Activated T-cell treated with anti-CD3 and anti-CD28 coated beads, Interleukin-2, amount 50 U/mL, for 1 hour (primary cell): ENCODE measurements at regions not wholly inside any gene's neighbourhood (a gene's known extent, or its start where the extent isn't known, plus 50 kb on each side); places are given as distances from the start of the nearest gene placed in this dataset.
"Not testable (repeated sequence)": the region's sequence is repeated elsewhere in the genome, so short reads cannot be mapped to it uniquely, and the experiment has no call there.

Experiments
- DNase-seq: peaks from one replicate; pipeline ENCODE4 v3.0.0-alpha.2; 2020

DNA sequence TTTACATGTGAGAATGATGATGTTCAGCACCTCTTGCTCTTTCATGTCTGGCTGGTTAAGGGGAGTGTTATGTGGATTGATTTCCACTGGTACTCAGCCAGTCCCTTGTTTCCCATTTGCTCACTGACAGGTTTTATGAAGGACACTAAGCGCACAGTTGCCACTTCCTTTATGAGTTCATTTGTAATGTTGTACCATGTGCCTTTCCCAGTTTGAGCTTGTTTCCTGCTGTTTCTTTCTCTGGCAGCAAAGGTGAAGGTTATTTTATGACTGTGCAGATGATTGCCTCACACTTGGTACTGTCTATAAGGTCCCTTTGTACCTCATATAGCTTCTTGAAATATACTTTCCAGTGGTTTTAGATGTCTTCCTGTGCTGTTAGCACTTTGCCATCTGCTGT, 1700.5 kb upstream of the TMEFF2 start:
- no peak for DNase-seq

DNA sequence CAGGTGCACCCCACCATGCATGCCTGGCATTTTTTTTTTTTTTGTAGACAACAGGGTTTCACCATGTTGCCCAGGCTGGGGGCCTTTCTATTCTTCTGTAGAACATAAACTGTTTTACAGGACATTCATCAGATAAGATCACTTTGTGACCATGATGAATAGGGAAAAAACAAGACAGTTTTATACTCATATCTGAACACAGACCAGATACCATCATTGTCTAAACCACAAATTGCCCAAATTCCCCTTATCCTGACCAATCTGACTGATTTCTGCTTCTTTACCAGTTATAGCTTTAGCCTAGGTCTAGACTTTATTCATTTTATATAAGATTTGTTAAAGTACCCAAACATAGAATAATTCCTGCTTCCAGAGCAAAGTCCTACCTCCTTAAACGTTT, 1699.3 kb upstream of the TMEFF2 start:
- no peak for DNase-seq

DNA sequence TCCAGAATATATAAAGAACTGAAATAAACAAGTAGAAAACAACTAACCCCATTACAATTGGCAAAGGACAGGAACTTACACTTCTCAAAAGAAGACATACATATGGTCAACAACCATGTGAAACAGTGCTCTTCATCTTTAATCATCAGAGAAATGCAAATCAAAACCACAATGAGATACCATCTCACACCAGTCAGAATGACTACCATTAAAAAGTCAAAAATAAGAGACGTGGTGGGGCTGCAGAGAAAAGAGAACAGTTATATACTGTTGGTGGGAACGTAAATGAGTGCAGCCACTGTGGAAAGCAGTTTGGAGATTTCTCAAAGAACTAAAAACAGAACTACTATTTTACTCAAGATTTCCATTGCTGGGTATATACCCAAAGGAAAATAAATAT, 1696.3 kb upstream of the TMEFF2 start:
- no peak for DNase-seq

DNA sequence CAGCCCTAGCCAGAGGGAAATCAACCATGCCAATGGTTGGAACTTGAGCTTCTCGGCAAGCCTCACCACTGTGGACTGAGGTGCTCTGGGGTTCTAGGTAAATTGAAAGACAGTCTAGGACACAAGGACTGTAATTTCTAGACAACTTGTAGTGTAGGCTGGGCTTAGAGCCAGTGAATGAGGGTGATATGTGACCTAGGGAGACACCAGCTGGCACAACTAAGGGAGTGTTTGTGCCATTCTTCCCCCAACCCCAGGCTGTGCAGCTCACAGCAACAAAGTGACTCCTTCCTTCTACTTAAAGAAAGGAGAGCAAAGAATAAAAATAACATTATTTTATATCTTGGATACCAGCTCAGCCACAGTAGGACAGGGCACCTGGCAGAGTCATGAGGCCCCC, 1690.7 kb upstream of the TMEFF2 start:
- no peak for DNase-seq

DNA sequence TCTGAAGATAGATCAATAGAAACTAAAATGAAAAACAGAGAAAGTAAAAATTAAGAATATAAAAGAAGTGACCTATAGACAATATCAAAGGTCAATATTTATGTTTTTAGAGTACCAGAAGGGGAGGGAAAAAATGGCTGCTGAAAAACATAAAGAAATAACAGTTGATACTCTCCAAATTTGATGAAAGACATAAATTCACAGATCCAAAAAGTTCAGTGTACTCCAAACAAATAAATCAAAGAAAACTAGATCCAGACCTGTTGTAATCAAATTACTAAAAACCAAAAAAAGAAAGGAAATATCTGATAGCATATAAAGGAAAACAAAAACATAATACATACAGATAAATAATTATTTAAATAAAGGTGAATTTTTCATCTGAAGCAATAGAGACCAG, 1689.1 kb upstream of the TMEFF2 start:
- DNase-seq = no peak

DNA sequence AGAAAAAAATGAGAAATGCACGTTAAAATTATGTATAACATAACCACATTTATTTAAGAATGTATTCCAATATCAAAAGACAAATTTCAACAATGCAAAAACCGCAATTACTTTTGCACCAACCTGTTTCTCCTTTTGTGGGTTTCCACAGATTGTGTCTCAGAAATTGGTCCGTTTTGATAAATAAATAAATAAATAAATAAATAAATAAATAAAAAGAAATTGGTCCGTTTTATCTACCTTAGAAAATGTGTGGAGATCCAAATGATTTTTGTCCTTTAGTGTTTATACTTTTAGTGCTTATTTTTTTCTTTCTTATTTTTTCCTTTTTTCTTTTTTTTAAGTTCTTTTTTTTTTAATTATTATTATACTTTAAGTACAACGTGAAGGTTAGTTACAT, 1682.2 kb upstream of the TMEFF2 start:
- DNase-seq = no peak

DNA sequence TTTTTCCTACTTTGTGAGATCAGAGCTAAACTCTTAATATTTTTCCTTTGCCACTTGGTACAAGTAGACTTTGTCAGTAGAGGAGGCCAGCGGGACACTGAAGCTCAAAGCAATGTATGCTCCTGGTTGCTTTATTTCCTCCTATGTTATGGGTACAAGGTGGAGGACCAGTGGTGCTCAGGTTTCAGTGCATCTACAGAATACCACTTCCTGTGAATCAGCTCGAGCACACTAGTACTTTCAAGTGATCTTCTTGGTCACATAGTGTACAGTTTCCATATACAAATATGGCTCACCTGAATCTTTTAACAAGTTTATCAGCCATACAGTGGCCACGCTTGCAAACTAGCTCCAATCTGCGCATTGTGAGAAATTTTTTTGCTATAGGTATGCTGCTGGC, 1674.8 kb upstream of the TMEFF2 start:
- DNase-seq = no peak

DNA sequence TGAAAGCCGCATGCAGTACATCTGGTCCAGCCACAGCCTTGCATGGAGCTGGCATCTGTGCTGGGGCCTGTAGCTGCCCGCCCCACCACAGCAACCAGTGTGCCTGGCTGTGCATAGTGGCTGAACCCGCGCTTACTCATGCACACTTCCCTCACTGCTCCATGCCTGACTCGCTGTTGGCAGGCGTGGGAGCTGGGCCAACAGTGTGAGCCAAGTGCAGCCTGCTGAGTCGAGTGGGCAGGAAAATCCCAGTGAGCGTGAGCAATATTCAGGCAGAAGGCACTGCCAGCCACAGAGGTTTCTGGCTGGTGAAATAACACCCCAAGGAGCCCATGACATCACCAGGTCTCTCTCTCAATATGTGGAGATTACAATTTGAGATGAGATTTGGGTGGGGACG, 1674.1 kb upstream of the TMEFF2 start:
- DNase-seq = no peak

DNA sequence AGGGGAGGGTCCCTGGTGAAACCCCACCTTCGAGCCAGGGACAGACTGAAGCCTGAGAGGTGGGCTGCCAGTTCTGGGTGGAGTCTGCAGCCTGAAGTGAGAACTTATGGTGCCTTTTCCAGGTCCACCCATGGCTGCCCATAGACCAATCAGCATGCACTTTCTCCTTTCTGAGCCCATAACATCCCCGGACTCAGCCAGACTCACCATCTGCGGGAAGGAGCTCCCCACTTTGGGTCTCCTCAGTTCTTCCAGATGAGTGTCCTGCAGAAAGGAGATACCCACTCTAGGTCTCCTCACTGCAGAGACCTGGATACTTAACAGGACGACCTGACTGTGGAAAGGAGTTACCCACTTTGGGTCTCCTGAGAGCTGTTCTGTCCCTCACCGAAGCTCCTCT, 1673.4 kb upstream of the TMEFF2 start:
- DNase-seq = no peak

DNA sequence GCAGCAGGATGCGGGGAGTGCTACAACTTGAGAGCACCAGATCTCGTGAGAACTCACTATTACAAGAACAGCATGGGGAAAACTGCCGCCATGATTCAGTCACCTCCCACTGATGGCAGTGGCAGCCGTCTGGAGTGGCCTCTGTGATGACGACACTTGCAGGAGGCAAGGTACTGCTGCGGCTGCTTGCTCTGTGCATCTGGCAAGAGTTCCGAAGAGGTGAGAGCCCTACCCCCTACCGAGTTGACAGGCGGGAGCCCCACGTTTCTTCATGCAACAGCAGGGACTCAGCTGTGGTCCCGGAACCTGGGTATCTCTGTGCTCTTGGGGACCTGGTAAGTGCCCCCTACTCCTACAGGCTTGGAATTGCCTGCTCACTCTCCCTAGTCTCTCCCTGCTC, 1672.7 kb upstream of the TMEFF2 start:
- no peak for DNase-seq

DNA sequence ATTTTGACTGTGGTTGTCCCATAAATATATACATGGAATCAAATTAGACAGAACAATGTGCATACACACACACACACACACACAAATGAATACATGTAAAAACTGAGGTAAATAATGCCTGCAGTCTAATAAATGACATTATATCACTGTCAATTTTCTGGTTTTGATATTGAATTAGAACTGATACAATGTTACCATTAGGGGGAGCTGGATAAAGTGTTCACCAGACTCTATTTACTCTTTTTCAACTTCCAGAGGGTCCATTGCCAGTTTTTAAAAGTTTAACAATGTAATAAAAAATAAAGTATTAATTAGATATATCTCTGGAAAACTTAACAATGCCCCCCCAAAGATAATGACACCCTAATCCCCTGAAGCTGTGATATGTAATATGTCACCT, 1666.8 kb upstream of the TMEFF2 start:
- no peak for DNase-seq

DNA sequence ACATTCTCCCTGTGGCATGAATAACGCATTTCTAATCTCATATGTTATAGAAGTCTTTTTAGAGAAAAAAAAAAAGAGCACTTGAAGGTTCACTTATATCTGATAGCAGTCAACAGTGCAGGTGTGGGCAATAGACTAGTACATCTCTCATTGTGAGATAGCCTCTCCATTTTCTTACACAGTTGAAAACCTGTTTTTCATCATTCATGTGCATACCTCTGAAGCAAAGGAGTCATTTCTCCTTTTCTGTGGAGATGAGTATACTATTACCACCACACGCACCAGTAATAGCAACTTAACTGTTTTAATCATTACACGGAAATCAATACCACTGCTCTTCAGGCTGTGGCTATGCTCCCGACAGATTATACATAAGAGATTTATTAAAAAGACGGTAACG, 1653.3 kb upstream of the TMEFF2 start:
- no peak for DNase-seq

DNA sequence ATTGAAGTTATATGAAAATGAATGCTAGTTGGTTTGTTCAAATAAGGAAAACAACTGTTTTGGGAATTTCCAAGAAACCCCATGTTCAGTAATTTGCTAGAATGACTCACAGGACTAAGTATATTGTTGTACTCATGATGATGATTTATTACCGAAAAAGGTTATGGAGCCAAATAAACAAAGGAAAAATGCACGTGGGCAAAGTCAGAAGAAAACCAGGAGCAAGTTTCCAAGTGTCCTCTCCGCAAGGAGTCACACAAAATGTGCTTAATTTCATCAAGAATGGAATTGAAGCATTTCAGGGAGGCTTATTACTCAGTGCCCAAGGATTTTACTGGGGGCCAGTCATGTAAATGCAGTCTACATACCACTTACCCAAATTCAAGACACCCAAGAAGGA, 1652.4 kb upstream of the TMEFF2 start:
- no peak for DNase-seq

DNA sequence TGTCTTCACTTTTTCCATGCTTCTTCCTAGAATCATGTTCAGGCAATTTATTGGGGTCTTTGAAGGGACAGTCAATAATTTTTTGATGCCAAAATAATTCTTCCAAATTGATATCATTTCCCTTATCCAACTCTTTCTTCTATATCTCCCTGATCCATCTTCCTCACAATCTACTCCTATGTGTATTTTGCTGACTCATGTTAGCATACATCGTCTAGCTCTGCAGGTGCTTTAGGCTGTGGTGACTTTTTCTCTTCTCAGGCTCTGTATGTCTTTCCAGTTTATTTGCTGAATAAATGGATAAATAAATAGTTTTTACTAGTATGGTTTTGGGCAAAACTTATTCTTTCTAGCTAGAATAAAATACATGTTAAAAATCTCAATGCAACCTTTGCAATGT, 1650.9 kb upstream of the TMEFF2 start:
- no peak for DNase-seq

DNA sequence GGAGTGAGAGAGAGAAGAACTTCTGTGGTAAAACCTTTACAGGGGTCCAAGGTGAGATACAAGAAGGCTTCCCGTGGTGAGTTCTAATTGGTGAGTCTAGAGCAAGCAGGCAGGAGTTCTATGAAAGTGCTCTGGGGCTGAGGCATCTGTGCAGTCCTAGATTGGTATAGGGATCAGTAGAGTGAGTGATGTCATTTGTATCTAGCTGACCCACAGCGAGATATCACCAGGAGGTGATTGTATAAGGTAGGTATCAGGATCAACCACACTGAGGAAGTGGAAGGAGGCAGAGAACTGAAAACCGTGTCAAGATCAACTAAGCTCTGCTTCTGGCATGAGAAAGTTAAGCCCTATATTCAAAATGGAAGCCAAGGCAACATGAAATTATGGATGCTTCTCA, 1648.9 kb upstream of the TMEFF2 start:
- DNase-seq = no peak

DNA sequence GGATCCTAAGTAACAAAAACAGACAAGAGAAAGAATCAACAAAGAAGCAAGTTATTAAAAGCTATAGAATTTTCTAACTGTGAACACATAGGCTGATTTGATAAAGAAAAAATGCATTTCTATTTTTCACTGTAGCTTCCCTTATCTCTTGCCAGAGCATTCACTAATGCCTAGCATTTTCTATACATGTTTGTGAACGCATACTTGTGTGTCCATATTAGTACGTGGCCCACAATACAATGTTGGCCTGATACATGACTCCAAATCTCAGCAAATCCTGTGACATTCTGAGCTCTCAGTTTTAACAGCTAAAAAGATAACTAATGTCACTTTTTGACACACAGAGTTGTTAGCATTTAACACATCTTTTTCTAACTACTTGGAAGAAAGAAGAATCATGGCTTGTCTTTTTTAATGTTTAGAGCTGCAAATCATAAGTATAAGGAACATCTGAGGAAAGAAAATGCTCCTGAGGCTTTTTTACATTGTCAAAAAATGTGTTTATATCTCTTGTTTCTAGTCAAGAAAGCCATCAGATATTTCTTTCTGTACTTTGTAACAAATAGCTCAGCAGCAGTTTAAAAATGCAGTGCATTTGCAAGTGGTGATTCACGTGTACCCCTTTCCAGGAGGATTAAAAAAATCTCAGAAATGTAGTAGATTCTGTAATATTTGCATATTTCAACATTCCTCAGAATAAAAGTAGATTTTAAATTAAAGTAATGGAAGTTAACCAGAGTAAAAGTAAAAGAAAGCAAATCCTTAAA, 1646.8 kb upstream of the TMEFF2 start:
- DNase-seq = no peak

DNA sequence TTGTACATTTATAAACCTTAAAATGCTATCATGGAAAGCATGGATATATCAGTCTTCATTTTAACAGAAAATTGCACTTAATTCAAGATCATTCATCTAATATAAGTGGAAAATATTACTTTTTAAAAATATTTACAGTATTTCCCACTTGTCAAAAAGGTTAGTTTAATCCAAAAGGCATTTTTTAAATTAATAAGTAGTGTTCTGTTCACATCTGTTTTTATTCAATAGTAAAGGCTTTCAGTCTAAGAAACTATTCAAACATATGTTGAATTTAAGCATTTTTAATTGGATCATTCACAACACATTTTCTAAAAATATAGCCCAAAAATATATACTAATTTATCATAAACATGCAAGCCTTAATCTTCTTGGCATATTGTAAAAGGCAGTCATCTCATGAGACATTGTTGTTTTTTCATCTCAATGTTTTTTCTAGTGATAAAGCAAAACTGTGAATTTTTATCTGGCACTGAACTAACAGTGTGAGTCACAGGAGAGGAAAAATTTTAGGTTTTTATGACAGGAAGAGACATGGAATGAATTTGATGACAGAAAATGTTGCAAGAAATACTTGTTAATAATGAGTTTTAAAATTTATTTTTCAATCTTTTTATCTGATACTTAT, 1642.5 kb upstream of the TMEFF2 start:
- DNase-seq = no peak

DNA sequence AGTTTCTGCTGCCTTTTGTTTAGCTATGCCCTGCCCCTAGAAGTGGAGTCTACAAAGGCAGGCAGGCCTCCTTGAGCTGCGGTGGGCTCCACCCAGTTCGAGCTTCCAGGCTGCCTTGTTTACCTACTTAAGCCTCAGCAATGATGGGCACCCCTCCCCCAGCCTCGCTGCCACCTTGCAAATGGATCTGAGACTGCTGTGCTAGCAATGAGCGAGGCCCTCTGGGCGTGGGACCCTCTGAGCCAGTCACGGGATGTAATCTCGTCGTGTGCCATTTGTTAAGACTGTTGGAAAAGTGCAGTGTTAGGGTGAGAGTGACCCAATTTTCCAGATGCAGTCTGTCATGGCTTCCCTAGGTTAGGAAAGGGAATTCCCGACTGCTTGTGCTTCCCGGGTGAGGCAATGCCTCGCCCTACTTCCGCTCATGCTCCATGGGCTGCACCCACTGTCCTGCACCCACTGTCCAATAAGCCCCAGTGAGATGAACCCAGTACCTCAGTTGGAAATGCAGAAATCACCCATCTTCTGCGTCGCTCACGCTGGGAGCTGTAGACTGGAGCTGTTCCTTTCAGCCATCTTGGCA, 1641.8 kb upstream of the TMEFF2 start:
- DNase-seq = not testable (repeated sequence)

DNA sequence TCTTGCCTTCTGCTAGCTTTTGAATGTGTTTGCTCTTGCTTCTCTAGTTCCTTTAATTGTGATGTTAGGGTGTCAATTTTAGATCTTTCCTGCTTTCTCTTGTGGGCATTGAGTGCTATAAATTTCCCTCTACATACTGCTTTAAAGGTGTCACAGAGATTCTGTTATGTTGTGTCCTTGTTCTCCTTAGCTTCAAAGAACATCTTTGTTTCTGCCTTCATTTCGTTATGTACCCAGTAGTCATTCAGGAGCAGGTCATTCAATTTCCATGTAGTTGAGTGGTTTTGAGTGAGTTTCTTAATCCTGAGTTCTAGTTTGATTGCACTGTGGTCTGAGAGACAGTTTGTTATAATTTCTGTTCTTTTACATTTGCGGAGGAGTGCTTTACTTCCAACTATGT, 1639.2 kb upstream of the TMEFF2 start:
- DNase-seq = not testable (repeated sequence)

DNA sequence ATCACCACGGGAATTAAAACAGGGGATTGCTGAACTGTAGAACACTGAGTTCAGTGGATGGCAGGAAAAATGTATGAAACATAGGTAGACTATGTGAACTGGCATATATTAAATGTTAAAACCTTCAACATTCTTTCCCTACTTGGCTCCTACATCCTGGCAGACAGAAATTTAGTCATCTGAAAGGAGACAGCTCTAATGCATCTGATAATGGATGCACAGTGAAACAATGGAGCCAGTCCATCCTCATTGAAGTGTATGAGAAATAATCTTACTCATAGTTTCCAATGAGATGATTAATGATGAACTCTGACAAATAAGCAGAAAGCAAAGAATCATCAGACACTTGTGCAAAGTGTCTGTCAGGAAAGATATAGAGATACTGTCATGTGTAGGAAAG, 1629.7 kb upstream of the TMEFF2 start:
- DNase-seq = no peak

DNA sequence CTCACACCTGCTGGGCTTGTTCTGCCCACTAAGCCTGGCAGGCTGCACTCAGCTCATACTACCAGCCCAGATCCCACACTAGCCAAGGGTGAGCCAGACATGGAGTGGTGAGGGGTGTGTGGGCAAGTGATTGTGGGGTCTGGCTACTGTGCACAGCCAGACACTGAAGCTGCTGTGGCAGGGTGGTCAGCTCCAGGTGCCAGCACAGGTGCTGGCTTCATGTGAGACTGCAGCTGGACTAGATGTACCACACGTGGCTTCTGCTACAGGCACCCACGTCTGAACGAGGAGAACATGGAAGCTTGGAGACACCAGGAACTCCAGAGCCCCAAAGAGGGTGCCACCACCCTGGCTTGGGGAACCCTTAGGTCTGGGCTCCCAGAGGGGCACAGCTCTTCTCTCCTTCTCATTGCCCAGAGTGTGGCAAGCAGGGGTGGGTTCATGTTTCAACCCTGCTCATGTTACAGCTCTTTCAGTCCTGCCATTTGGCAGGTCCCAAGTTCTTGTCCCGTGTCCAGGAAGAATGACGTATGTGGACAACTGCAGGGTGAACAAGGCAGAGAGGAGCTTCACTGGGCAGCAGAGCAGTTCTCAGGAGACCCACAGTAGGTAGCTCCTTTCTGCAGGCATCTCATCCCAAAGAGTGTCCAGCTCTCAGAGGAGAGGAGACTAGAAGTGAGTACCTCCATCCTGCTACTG, 1624.2 kb upstream of the TMEFF2 start:
- DNase-seq = no peak

DNA sequence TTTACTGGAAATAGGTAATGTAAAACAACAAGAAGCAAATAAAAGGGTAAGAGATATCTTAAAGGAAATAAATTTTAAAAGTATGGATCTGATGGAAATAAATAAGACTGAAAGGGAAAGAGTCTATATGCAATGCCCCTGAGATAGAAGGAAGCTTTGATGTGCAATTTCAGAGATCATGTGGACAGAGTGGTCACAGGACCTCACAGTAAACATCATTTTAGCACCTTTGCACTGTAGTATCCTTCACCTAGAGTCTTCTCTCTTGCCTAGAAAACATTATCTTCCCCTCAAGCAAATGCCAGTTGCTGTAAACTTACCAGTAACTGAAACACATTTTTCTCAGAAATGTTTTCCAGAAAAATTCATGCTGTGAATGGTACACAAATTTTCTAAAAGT, 1621.3 kb upstream of the TMEFF2 start:
- no peak for DNase-seq

DNA sequence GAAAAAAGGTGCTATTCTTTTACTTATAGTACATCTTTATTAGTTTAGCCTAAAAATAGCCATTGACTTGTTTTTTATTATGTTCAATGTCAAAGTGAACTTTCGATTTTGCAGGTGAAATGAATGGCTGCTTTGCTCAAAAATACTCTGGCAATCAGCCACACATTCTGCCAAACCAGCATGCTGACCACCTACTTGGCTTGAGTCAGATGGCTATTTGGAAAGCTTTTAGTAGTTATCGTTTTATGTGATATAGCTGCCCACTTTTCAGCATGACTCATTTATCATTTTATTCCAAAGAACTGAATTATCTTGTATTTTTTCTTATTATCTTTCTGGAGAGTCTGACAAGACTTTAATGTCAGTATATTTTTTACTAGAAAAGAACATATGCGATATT, 1615.8 kb upstream of the TMEFF2 start:
- no peak for DNase-seq

DNA sequence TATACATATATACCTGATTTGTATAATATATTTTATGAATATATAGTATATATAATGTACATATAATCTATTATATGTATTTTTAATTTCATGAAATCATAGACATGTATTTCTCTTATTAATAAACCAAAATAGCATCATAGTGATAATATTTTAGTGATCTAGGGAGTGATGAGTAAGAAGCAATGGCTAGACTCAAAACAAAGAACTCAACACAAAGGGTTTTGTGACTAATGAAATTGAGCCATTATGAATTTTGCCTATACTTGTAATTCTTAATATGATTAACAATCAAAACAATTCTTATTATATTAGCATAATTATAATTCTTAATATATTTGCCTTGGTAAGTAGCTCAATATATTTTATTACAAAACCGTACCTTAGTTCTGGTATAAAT, 1614.1 kb upstream of the TMEFF2 start:
- DNase-seq = no peak
